ENCODE measurements at regions not wholly inside any gene's neighbourhood (a gene's known extent, or its start where the extent isn't known, plus 50 kb on each side); places are given as distances from the start of the nearest gene placed in this dataset.

- no peak overlapping the region for H3K14ac ChIP-seq (replicated peaks; ENCODE audit: low read depth, low read length)
- H4K91ac ChIP-seq (ENCODE audit: insufficient read depth, low read depth, low read length), result no peak overlapping the region
- in situ Hi-C loops (cut with MboI; ENCODE audit: low sequenced_read_pairs), result no loop called here
- H3K9ac ChIP-seq (ENCODE audit: low read depth, low read length), result no peak overlapping the region
- no peak overlapping the region for H3K56ac ChIP-seq (ENCODE audit: extremely low read depth, insufficient read depth, low read length)
- no peak overlapping the region for H3K4me3 ChIP-seq (ENCODE audit: insufficient read depth, low read depth, low read length)
- H3K36me3 ChIP-seq (ENCODE audit: control insufficient read depth, insufficient read depth, low read length), result no peaks in the 10 kb centered on the region
- no peaks in the 10 kb centered on the region for H4K20me1 ChIP-seq (ENCODE audit: insufficient read depth, low read length)
- H2BK5ac ChIP-seq (ENCODE audit: low read depth, low read length, poor library complexity, severe bottlenecking), result no peak overlapping the region
- H3K79me1 ChIP-seq (ENCODE audit: low read depth in 1 of 2, low read length in 2 of 2), result no peaks in the 10 kb centered on the region
- no peaks in the 10 kb centered on the region for H3K27me3 ChIP-seq (ENCODE audit: control insufficient read depth, insufficient read depth, low read length)
- no peak overlapping the region for H3K18ac ChIP-seq (ENCODE audit: low read depth, low read length)
- POLR2A ChIA-PET (ENCODE audit: unreplicated experiment), result no interaction called here
- no peak overlapping the region for H2BK20ac ChIP-seq (ENCODE audit: low read depth, low read length)
- ATAC-seq (ENCODE audit: low read depth) (no peak), DNase-seq (no peak)
- no peak for TF ChIP-seq POLR2A (IDR thresholded peaks at IDR 0.05; ENCODE audit: low read depth, low read length)
- no peak for TF ChIP-seq CHD1 (IDR thresholded peaks at IDR 0.05; ENCODE audit: low read depth, low read length)
- TF ChIP-seq CEBPB (IDR thresholded peaks at IDR 0.05; ENCODE audit: low read depth, low read length), result peak; percentile 20; the same call in 1 of the 2 replicates
- H3K27ac ChIP-seq (ENCODE audit: insufficient read depth, low read length), result no peak overlapping the region
- H2AK5ac ChIP-seq (ENCODE audit: low read depth, low read length), result no peak overlapping the region
- H2BK15ac ChIP-seq (ENCODE audit: low read depth, low read length), result no peak overlapping the region
- no peaks in the 10 kb centered on the region for H3K4me1 ChIP-seq (ENCODE audit: control insufficient read depth, insufficient read depth, low read length)
- no peak overlapping the region for H2BK120ac ChIP-seq (ENCODE audit: low read depth, low read length)
- no peak overlapping the region for H3K23ac ChIP-seq (ENCODE audit: low read depth, low read length)
- no peak overlapping the region for H4K5ac ChIP-seq (ENCODE audit: low read depth, low read length)
- dilution Hi-C loops (cut with HindIII; ENCODE audit: low sequenced_read_pairs, unreplicated experiment), result no loop called here
- no peak overlapping the region for H2AFZ ChIP-seq (replicated peaks; ENCODE audit: low read length, poor library complexity)
- no CpG with 5 or more reads among the region's 1 CpG for WGBS, 2 experiments (ENCODE audit: extremely low coverage in 2 of 2, insufficient read length in 1 of 2)
- H3K4me2 ChIP-seq (ENCODE audit: low read depth, low read length), result no peak overlapping the region
- no TSS peak for BruUV-seq (replicated peaks)
- no peak overlapping the region for H2AK9ac ChIP-seq (replicated peaks; ENCODE audit: low read depth, low read length, poor library complexity)
- no peaks in the 10 kb centered on the region for H3K9me1 ChIP-seq (ENCODE audit: insufficient read depth, low read length)
- no peak overlapping the region for H3K4ac ChIP-seq (ENCODE audit: low read depth, low read length)
- intact Hi-C loops (cut with micrococcal nuclease), result no loop called here
- CTCF ChIA-PET, result no interaction called here
- peaks cover 4% of the 10 kb centered on the region for H3K9me3 ChIP-seq (ENCODE audit: control insufficient read depth, insufficient read depth, low read length)
- no peak overlapping the region for H4K8ac ChIP-seq (ENCODE audit: low read depth in 2 of 2, low read length in 2 of 2)
Observed at GRCh38 chr4:72744103-72744725, 175.2 kb upstream of the ADAMTS3 start.

Data from IMR-90 (cell line).